ENCODE measurements at regions not wholly inside any gene's neighbourhood (a gene's known extent, or its start where the extent isn't known, plus 50 kb on each side); places are given as distances from the start of the nearest gene placed in this dataset.

- H3K36me3 ChIP-seq = no peaks in the 10 kb centered on the region
- no peaks in the 10 kb centered on the region for H3K27me3 ChIP-seq
- H3K9me3 ChIP-seq (ENCODE audit: low read depth) = no peaks in the 10 kb centered on the region
- H3K4me1 ChIP-seq (ENCODE audit: low read depth) = no peaks in the 10 kb centered on the region
- H3K4me3 ChIP-seq = no peak overlapping the region
- no peak overlapping the region for H3K27ac ChIP-seq
- no peak for TF ChIP-seq CTCF (IDR thresholded peaks at IDR 0.05; ENCODE audit: low read depth, low read length)
- DNase-seq (ENCODE audit: low read depth in 1 of 2, low spot score in 1 of 2) = no peak
Measured at GRCh38 chr4:177091515-177091914, 218.2 kb upstream of the NEIL3 start.

DNA sequence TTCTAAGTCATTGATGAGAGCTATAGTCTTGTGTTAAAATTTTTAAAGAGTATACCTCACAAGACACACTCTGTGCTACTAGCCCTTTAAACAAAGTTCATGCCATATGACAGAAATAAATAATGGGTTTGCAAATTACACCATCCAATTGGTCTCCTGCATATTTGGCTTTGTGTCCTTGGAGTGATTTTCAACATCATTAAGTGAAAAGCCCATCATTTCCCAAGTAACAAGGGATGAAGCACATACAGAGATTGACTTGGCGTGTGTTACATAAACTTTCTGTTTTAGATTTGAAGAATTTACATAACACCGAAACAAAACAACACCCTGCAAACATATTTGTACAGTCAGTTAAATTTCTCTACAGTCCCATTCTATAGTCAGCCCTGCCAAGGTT is 216.9 kb upstream of the NEIL3 start:
- Histone ChIP-seq H3K27me3 (no peaks in the 10 kb centered on the region), H3K36me3 (no peaks in the 10 kb centered on the region), H3K27ac (no peak overlapping the region), H3K4me1 (ENCODE audit: low read depth) (no peaks in the 10 kb centered on the region), H3K9me3 (ENCODE audit: low read depth) (no peaks in the 10 kb centered on the region), H3K4me3 (no peak overlapping the region)
- TF ChIP-seq CTCF (IDR thresholded peaks at IDR 0.05; ENCODE audit: low read depth, low read length) = no peak
- no peak for DNase-seq (ENCODE audit: low read depth in 1 of 2, low spot score in 1 of 2)

- no peak for TF ChIP-seq CTCF (IDR thresholded peaks at IDR 0.05; ENCODE audit: low read depth, low read length)
- no peak overlapping the region for H3K4me3 ChIP-seq
- peak in 1 of 2 donors; percentile 27 for DNase-seq (ENCODE audit: low read depth in 1 of 2, low spot score in 1 of 2)
- no peaks in the 10 kb centered on the region for H3K27me3 ChIP-seq
- no peak overlapping the region for H3K27ac ChIP-seq
- no peaks in the 10 kb centered on the region for H3K4me1 ChIP-seq (ENCODE audit: low read depth)
- H3K36me3 ChIP-seq = no peaks in the 10 kb centered on the region
- no peaks in the 10 kb centered on the region for H3K9me3 ChIP-seq (ENCODE audit: low read depth)
Measured at GRCh38 chr4:177093964-177094363, 215.7 kb upstream of the NEIL3 start.

DNA sequence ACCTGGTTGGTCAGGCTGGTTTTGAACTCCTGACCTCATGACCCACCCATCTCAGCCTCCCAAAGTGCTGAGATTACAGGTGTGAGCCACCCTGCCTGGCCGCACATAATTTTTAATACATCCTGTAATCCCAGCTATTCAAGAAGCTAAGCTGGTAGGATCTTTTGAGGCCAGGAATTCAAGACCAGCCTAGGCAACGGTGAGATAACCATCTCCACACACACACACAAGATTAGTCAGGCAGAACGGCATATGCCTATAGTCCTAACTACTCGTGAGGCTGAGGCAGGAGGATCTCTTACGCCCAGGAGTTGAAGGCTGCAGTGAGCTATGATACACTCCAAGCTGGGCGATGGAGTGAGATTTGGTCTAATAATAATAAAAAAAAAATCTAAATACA is 212.4 kb upstream of the NEIL3 start:
- Histone ChIP-seq H3K4me3 (no peak overlapping the region), H3K27me3 (no peaks in the 10 kb centered on the region), H3K4me1 (ENCODE audit: low read depth) (no peaks in the 10 kb centered on the region), H3K36me3 (no peaks in the 10 kb centered on the region), H3K9me3 (ENCODE audit: low read depth) (no peaks in the 10 kb centered on the region), H3K27ac (no peak overlapping the region)
- DNase-seq (ENCODE audit: low read depth in 1 of 2, low spot score in 1 of 2) = no peak
- no peak for TF ChIP-seq CTCF (IDR thresholded peaks at IDR 0.05; ENCODE audit: low read depth, low read length)

DNA sequence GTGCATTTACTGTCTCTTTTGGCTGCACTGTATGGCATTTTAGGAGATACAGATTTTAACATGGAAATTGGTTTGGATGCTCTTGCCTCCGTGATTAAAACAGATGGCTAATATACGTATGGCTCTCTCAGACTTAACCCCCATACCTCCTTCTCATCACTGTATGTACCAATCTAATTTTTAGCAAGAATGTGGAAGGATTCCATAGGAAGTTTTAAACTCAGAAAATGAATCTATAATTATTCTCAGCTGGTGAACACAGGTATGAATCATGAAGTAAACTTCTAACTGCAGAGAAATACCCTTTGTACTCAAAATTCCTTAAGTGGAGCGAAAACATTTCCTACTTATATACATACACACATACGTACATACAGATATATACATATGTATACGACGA is 210.5 kb upstream of the NEIL3 start:
- Histone ChIP-seq H3K36me3 (no peaks in the 10 kb centered on the region), H3K27ac (no peak overlapping the region), H3K4me1 (ENCODE audit: low read depth) (no peaks in the 10 kb centered on the region), H3K4me3 (no peak overlapping the region), H3K9me3 (ENCODE audit: low read depth) (no peaks in the 10 kb centered on the region), H3K27me3 (no peaks in the 10 kb centered on the region)
- TF ChIP-seq CTCF (IDR thresholded peaks at IDR 0.05; ENCODE audit: low read depth, low read length) = no peak
- no peak for DNase-seq (ENCODE audit: low read depth in 1 of 2, low spot score in 1 of 2)

GRCh38 chr4:177100307-177100706 is 209.4 kb upstream of the NEIL3 start:
- Histone ChIP-seq H3K27me3 (no peaks in the 10 kb centered on the region), H3K4me3 (no peak overlapping the region), H3K27ac (no peak overlapping the region), H3K4me1 (ENCODE audit: low read depth) (no peaks in the 10 kb centered on the region), H3K9me3 (ENCODE audit: low read depth) (no peaks in the 10 kb centered on the region), H3K36me3 (no peaks in the 10 kb centered on the region)
- no peak for TF ChIP-seq CTCF (IDR thresholded peaks at IDR 0.05; ENCODE audit: low read depth, low read length)
- DNase-seq (ENCODE audit: low read depth in 1 of 2, low spot score in 1 of 2) = no peak
